ENCODE measurements at regions not wholly inside any gene's neighbourhood (a gene's known extent, or its start where the extent isn't known, plus 50 kb on each side); places are given as distances from the start of the nearest gene placed in this dataset.

- TF ChIP-seq, protein P1, sequence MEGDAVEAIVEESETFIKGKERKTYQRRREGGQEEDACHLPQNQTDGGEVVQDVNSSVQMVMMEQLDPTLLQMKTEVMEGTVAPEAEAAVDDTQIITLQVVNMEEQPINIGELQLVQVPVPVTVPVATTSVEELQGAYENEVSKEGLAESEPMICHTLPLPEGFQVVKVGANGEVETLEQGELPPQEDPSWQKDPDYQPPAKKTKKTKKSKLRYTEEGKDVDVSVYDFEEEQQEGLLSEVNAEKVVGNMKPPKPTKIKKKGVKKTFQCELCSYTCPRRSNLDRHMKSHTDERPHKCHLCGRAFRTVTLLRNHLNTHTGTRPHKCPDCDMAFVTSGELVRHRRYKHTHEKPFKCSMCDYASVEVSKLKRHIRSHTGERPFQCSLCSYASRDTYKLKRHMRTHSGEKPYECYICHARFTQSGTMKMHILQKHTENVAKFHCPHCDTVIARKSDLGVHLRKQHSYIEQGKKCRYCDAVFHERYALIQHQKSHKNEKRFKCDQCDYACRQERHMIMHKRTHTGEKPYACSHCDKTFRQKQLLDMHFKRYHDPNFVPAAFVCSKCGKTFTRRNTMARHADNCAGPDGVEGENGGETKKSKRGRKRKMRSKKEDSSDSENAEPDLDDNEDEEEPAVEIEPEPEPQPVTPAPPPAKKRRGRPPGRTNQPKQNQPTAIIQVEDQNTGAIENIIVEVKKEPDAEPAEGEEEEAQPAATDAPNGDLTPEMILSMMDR (IDR thresholded peaks at IDR 0.05), result no peak
- H3K4me3 ChIP-seq, result no peak overlapping the region
- no peak overlapping the region for H3K27ac ChIP-seq
- DNase-seq (ENCODE audit: low spot score), result no peak
These were observed 394.9 kb downstream of the HTR7 start for GRCh38 chr10:90462749-90463470.

- DNase-seq (ENCODE audit: low spot score), result no peak
- TF ChIP-seq, protein P1 (IDR thresholded peaks at IDR 0.05), result no peak
- no peak overlapping the region for H3K27ac ChIP-seq
- H3K4me3 ChIP-seq, result no peak overlapping the region
These were observed 393.5 kb downstream of the HTR7 start for GRCh38 chr10:90464329-90464728.

DNA sequence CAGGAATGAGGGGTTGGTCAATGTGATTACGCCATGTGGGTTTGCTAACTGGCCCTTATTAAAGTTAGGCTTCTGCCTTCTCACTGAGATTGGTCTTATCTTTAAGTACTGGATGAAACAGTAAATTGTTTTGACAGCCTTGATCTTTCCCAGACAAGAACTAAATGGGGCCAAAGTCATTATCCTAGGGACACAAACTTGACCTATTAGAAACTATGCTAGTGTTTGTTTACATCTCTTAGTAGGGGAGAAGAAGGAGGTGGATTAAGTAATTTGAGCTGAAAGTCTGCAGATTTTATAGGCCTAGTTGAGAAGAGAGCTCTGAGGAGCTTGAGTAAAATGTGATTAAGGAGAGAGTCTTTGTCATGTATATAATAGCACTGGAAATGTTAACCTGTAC is 386.9 kb downstream of the HTR7 start:
- TF ChIP-seq, protein P1 (IDR thresholded peaks at IDR 0.05), result no peak
- no peak overlapping the region for H3K27ac ChIP-seq
- DNase-seq (ENCODE audit: low spot score), result no peak
- H3K4me3 ChIP-seq, result no peak overlapping the region

- TF ChIP-seq, protein P1 (IDR thresholded peaks at IDR 0.05), result no peak
- no peak for DNase-seq (ENCODE audit: low spot score)
- H3K27ac ChIP-seq, result no peak overlapping the region
- H3K4me3 ChIP-seq, result no peak overlapping the region
These were observed 377.4 kb downstream of the HTR7 start for GRCh38 chr10:90480466-90480865.

GRCh38 chr10:90481326-90481923 is 376.4 kb downstream of the HTR7 start:
- TF ChIP-seq, protein P1 (IDR thresholded peaks at IDR 0.05), result no peak
- DNase-seq (ENCODE audit: low spot score), result no peak
- Histone ChIP-seq H3K27ac (no peak overlapping the region), H3K4me3 (no peak overlapping the region)

DNA sequence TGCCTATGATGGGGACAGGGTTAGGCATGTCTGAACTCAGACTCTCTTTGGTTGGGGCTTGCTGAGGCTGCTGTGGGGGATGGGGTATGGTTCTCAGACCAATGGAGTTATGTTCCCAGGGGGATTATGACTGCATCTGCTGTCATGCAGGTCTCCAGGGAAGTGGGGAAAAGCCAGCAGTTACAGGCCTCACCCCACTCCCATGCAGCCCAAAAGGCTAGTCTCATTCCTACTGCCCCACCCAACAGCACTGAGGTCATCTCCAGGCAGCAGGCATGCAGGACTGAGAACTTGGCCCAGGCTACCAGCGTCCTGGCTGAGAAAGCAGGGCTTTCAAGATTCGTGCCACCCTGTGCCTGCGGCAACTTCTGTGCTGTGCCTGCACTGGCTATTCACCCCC is 373.3 kb downstream of the HTR7 start:
- DNase-seq (ENCODE audit: low spot score), result no peak
- TF ChIP-seq, protein P1 (IDR thresholded peaks at IDR 0.05), result no peak
- H3K27ac ChIP-seq, result no peak overlapping the region
- no peak overlapping the region for H3K4me3 ChIP-seq

DNA sequence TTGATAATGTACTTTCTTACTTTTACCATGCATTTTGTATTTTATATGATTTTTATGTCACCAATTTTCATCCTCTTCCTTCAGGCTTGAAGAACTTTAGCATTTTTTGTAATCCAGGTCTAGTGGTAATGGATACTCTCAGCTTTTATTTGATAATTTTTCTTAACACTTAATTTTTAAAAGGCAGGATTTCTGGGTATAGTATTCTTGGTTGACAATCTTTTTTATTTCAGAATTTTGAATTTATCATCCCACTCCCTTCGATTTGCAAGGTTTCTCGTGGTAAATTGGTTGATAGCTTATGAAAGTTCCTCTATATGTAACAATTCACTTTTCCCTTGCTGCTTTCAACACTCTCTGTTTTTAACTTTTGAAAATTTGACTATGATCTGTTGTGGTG is 363.7 kb downstream of the HTR7 start:
- no peak for DNase-seq (ENCODE audit: low spot score)
- Histone ChIP-seq H3K27ac (no peak overlapping the region), H3K4me3 (no peak overlapping the region)
- TF ChIP-seq, protein P1 (IDR thresholded peaks at IDR 0.05), result no peak
